ENCODE measurements at regions not wholly inside any gene's neighbourhood (a gene's known extent, or its start where the extent isn't known, plus 50 kb on each side); places are given as distances from the start of the nearest gene placed in this dataset.
"Not testable (repeated sequence)": the region's sequence is repeated elsewhere in the genome, so short reads cannot be mapped to it uniquely, and the experiment has no call there.

DNA sequence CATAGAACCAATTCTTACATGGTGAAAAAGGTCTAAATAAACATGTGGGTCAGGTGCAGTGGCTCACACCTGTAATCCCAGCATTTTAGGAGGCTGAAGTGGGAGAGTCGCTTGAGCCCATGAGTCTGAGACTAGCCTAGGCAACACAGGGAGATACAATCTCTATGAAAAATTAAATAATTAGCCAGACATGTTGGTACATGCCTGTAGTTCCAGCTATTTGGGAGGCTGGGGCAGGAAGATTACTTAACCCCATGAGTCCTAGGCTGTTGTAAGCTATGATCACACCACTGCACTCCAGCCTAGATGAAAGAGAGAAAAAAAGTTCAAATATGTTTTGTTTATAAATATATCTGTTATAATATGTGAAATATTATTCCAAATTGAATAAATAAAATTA, 643.6 kb downstream of the IPMK start:
- Histone ChIP-seq H3K4me3 (ENCODE audit: low read length) (no peak overlapping the region), H3K27me3 (ENCODE audit: control insufficient read depth, insufficient read depth, low read length) (no peaks in the 10 kb centered on the region), H3K4me1 (ENCODE audit: control insufficient read depth, insufficient read depth, low read length) (no peaks in the 10 kb centered on the region), H3K36me3 (ENCODE audit: control insufficient read depth, insufficient read depth, low read length) (no peaks in the 10 kb centered on the region), H3K27ac (ENCODE audit: low read length) (no peak overlapping the region), H3K9me3 (replicated peaks; ENCODE audit: control insufficient read depth, low read depth, low read length) (no peaks in the 10 kb centered on the region)
- no peak for DNase-seq
- no CpG with 5 or more reads among the region's 1 CpG for WGBS (ENCODE audit: insufficient coverage)

DNA sequence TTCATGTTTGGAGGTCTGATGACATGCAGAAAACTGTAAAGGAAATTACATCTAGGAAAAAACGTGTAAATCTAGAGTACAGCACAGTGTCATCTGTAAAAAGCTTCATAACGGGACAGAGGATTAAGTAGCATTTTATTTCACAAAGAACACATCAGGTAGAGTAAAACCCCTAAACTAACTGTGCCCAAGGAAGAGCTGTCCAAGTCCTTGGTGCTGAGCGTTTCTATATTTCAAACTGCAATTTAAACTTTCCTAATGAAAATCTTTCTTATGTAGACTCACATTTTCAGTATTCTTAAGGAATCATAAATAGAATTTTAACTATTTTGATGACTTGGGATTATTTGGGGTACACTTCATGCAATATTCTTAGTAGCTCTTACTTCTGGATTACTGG, 646.2 kb downstream of the IPMK start:
- Histone ChIP-seq H3K4me3 (ENCODE audit: low read length) (no peak overlapping the region), H3K9me3 (replicated peaks; ENCODE audit: control insufficient read depth, low read depth, low read length) (no peaks in the 10 kb centered on the region), H3K27ac (ENCODE audit: low read length) (no peak overlapping the region), H3K4me1 (ENCODE audit: control insufficient read depth, insufficient read depth, low read length) (no peaks in the 10 kb centered on the region), H3K36me3 (ENCODE audit: control insufficient read depth, insufficient read depth, low read length) (no peaks in the 10 kb centered on the region), H3K27me3 (ENCODE audit: control insufficient read depth, insufficient read depth, low read length) (no peaks in the 10 kb centered on the region)
- WGBS (ENCODE audit: insufficient coverage), result no CpG with 5 or more reads among the region's 3 CpGs
- DNase-seq, result no peak

DNA sequence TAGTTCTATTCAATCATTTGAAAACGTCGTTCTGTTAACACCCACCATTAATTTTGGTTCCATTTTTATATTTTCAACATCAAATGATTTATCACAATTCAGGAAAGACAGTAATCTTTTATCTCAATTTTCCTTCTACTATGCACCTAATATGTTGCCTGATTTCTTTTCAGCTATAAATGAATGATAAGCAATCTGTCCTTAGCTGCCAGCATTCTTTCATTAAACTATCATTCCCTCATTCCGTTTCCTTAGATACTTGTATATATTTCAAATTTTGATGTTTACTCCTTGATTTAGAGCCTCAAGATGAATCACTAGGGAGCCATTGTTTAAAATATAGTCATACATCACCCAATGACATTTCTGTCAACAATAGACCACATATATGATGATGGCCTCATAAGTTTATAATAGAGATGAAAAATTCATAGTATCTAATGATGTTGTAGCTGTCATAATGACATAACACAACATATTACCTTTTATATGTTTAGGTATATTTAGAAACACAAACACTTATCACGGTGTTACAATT, 661.7 kb downstream of the IPMK start:
- Histone ChIP-seq H3K4me1 (ENCODE audit: control insufficient read depth, insufficient read depth, low read length) (no peaks in the 10 kb centered on the region), H3K4me3 (ENCODE audit: low read length) (no peak overlapping the region), H3K27ac (ENCODE audit: low read length) (no peak overlapping the region), H3K36me3 (ENCODE audit: control insufficient read depth, insufficient read depth, low read length) (no peaks in the 10 kb centered on the region), H3K9me3 (replicated peaks; ENCODE audit: control insufficient read depth, low read depth, low read length) (no peaks in the 10 kb centered on the region), H3K27me3 (ENCODE audit: control insufficient read depth, insufficient read depth, low read length) (no peaks in the 10 kb centered on the region)
- no peak for DNase-seq
- no CpG with 5 or more reads among the region's 4 CpGs for WGBS (ENCODE audit: insufficient coverage)

DNA sequence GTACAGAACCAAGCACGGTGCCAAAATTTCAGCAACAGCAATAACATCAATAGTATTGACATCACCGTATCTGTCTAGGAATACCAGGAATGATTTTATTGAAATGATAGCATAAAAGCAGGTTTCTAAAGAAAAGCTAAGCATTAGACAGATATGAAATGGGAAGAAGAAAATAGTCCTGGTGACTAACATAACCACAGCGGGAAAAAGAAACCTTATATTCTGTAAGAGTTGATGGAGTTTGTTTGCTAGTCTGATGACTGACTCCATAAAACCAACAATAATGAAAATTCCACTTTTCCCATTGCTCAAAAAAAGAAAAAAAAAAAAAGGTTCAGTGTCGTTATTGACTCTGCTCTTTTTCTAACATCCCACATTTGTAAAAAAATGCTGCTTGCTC, 668.3 kb downstream of the IPMK start:
- no peak overlapping the region for H3K27ac ChIP-seq (ENCODE audit: low read length)
- WGBS (ENCODE audit: insufficient coverage), result no CpG with 5 or more reads among the region's 4 CpGs
- H3K4me3 ChIP-seq (ENCODE audit: low read length), result no peak overlapping the region
- no peaks in the 10 kb centered on the region for H3K9me3 ChIP-seq (replicated peaks; ENCODE audit: control insufficient read depth, low read depth, low read length)
- no peaks in the 10 kb centered on the region for H3K36me3 ChIP-seq (ENCODE audit: control insufficient read depth, insufficient read depth, low read length)
- no peaks in the 10 kb centered on the region for H3K4me1 ChIP-seq (ENCODE audit: control insufficient read depth, insufficient read depth, low read length)
- no peaks in the 10 kb centered on the region for H3K27me3 ChIP-seq (ENCODE audit: control insufficient read depth, insufficient read depth, low read length)
- DNase-seq, result no peak

DNA sequence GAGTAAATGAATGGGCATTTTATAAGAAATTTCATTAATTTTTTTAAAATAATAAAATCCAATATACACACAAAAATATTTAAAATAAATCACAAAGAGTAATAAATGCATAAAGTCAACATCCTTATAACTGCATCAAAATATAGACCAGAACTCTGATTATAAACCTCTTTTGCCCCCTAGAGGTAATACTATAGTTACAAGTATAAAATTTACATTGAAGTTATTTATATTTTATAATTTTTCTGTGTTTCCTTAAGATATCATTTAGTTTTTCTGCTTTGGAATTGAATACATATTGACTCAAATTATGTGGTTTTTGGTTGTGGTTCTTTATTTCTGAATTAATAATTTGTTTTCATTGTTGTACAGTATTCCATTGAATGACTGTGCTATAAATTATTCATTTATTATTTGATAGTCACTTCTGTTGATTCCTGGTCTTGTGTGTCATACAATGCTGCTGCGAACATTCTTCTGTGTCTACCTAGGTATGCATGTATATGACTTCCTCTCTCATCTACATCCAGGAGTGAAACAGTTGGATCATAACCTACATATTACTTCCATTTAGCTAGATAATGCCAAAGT, 673.6 kb downstream of the IPMK start:
- no peak overlapping the region for H3K27ac ChIP-seq (ENCODE audit: low read length)
- no CpG with 5 or more reads among the region's 1 CpG for whole genome bisulfite sequencing (ENCODE audit: insufficient coverage)
- no peaks in the 10 kb centered on the region for H3K4me1 ChIP-seq (ENCODE audit: control insufficient read depth, insufficient read depth, low read length)
- no peak for DNase-seq
- H3K4me3 ChIP-seq (ENCODE audit: low read length), result no peak overlapping the region
- peaks cover 2% of the 10 kb centered on the region for H3K9me3 ChIP-seq (replicated peaks; ENCODE audit: control insufficient read depth, low read depth, low read length)
- no peaks in the 10 kb centered on the region for H3K27me3 ChIP-seq (ENCODE audit: control insufficient read depth, insufficient read depth, low read length)
- H3K36me3 ChIP-seq (ENCODE audit: control insufficient read depth, insufficient read depth, low read length), result no peaks in the 10 kb centered on the region

DNA sequence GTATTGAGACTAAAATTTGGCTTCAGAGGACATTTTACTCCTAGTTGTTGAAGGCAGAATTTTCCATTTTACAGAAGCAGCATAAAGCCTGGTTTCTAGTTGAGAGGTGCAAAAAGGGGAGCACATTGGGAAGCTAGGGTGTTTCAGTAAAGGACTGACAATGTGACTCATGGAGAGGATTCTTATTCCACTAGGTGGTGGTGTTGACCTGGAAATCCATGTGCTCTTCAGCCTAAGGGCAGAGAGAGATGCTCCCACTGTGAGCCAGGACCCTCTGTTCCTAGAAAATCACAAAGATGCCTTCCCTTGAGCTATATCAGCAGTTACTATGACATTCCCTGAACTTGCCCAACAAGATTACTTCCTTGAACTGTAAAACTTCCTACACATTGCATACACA, 687.8 kb downstream of the IPMK start:
- H3K27ac ChIP-seq (ENCODE audit: low read length), result no peak overlapping the region
- DNase-seq, result no peak
- no peaks in the 10 kb centered on the region for H3K4me1 ChIP-seq (ENCODE audit: control insufficient read depth, insufficient read depth, low read length)
- no peak overlapping the region for H3K4me3 ChIP-seq (ENCODE audit: low read length)
- no peaks in the 10 kb centered on the region for H3K36me3 ChIP-seq (ENCODE audit: control insufficient read depth, insufficient read depth, low read length)
- H3K27me3 ChIP-seq (ENCODE audit: control insufficient read depth, insufficient read depth, low read length), result no peaks in the 10 kb centered on the region
- peaks cover 8% of the 10 kb centered on the region for H3K9me3 ChIP-seq (replicated peaks; ENCODE audit: control insufficient read depth, low read depth, low read length)

DNA sequence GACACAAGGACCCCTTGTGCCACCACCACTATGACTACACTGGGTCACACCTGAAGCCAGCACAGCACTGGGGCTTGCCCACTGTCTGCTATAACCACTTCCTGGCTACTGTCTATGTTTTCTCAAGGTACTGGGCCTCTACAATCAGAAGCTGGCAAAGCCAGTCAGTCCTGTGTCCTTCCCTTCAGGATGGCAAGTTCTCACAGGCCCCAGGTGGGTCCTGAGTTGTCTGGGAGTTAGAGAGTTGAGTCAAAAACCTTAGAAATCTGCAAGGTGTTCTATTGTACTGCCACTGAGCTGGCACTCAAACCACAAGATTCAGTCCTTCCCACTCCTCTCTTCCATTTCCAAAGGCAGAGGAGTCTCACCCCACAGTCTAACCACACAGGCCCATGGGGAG, 705.5 kb downstream of the IPMK start:
- Histone ChIP-seq H3K9me3 (replicated peaks; ENCODE audit: control insufficient read depth, low read depth, low read length) (peaks cover 8% of the 10 kb centered on the region), H3K4me1 (ENCODE audit: control insufficient read depth, insufficient read depth, low read length) (no peaks in the 10 kb centered on the region), H3K27me3 (ENCODE audit: control insufficient read depth, insufficient read depth, low read length) (no peaks in the 10 kb centered on the region), H3K27ac (ENCODE audit: low read length) (no peak overlapping the region), H3K4me3 (ENCODE audit: low read length) (no peak overlapping the region), H3K36me3 (ENCODE audit: control insufficient read depth, insufficient read depth, low read length) (no peaks in the 10 kb centered on the region)
- no peak for DNase-seq

DNA sequence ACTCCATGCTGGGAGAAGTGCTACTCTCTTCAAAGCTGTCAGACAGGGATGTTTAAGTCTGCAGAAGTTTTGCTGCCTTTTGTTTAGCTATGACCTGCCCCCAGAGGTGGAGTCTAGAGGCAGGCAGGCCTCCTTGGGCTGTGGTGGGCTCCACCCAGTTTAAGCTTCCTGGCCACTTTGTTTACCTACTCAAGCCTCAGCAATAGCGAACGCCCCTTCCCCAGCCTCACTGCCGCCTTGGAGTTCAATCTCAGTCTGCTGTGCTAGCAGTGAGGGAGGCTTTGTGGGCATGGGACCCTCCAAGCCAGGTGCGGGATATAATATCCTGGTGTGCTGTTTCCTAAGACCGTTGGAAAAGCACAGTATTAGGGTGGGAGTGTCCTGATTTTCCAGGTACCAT, 715.9 kb downstream of the IPMK start:
- DNase-seq; H3K36me3 ChIP-seq (ENCODE audit: control insufficient read depth, insufficient read depth, low read length); H3K4me1 ChIP-seq (ENCODE audit: control insufficient read depth, insufficient read depth, low read length); H3K4me3 ChIP-seq (ENCODE audit: low read length); H3K9me3 ChIP-seq (replicated peaks; ENCODE audit: control insufficient read depth, low read depth, low read length); H3K27ac ChIP-seq (ENCODE audit: low read length); H3K27me3 ChIP-seq (ENCODE audit: control insufficient read depth, insufficient read depth, low read length): not testable (repeated sequence)
- 94% methylated on average over 2 of the region's 5 CpGs for WGBS (ENCODE audit: insufficient coverage)

DNA sequence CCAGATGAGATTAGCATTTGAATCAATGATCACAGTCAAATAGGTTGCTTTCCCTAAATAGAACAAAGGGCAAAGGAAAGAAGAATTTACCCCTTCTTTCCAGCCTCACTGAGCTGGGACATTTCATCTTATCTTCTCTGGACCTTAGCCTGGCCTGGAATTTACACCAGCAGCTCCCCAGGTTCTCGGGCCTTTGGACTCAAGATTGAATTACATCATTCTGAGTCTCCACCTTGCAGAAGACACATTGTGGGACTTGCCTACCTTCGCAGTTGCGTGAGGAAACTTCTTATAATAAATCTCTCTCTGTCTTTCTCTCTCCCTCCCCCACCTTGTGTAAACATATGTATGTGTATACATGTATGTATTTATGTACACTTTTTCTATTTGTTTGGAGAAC, 732.4 kb downstream of the IPMK start:
- Histone ChIP-seq H3K27ac (ENCODE audit: low read length) (no peak overlapping the region), H3K27me3 (ENCODE audit: control insufficient read depth, insufficient read depth, low read length) (no peaks in the 10 kb centered on the region), H3K9me3 (replicated peaks; ENCODE audit: control insufficient read depth, low read depth, low read length) (no peaks in the 10 kb centered on the region), H3K4me1 (ENCODE audit: control insufficient read depth, insufficient read depth, low read length) (no peaks in the 10 kb centered on the region), H3K4me3 (ENCODE audit: low read length) (no peak overlapping the region), H3K36me3 (ENCODE audit: control insufficient read depth, insufficient read depth, low read length) (no peaks in the 10 kb centered on the region)
- no peak for DNase-seq
- WGBS (ENCODE audit: insufficient coverage), result 60% methylated on average over 1 of the region's 3 CpGs

DNA sequence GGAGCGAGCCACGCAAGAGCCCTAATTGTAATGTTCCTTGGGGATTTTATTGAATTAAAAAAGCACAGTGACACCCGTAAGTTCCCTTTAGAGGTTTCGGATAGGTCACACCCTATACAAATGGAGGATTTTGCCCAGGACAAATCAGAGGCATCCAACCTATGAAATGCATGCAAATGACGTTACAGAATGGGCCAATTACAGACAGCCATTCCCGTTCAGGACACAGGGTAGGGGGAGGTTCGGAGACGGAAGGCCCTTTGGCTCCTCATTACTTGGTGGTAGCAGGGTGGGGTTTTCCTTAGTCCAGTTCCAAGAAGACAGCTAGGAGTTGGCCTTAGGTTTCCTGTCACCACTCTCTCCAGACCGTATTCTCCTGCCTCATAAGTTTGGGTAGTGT, 754.1 kb downstream of the IPMK start:
- no peak for DNase-seq
- no peak overlapping the region for H3K4me3 ChIP-seq (ENCODE audit: low read length)
- H3K9me3 ChIP-seq (replicated peaks; ENCODE audit: control insufficient read depth, low read depth, low read length), result peaks cover 3% of the 10 kb centered on the region
- H3K27ac ChIP-seq (ENCODE audit: low read length), result no peak overlapping the region
- WGBS (ENCODE audit: insufficient coverage), result 100% methylated on average over 3 of the region's 9 CpGs
- no peaks in the 10 kb centered on the region for H3K36me3 ChIP-seq (ENCODE audit: control insufficient read depth, insufficient read depth, low read length)
- no peaks in the 10 kb centered on the region for H3K4me1 ChIP-seq (ENCODE audit: control insufficient read depth, insufficient read depth, low read length)
- no peaks in the 10 kb centered on the region for H3K27me3 ChIP-seq (ENCODE audit: control insufficient read depth, insufficient read depth, low read length)

DNA sequence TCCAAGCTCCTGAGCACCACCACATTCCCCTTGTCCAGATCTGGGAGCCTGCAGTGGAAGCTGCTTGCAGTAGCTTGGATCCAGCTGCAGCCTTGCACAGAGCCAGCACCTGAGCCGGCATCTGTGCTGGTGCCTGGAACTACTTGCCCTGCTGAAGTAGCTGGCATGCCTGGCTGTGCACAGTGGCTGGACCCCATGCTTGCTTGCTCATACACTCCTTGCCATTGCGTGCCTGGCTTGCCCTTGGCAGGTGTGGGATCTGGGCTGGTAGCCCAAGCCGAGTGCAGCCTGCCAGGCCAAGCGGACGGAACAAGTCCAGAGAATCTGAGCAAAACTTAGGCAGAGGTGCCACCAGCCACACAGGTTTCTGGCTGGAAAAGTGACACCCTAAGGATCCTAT, 759.9 kb downstream of the IPMK start:
- WGBS (ENCODE audit: insufficient coverage), result 69% methylated on average over 5 of the region's 5 CpGs
- peaks cover 10% of the 10 kb centered on the region for H3K9me3 ChIP-seq (replicated peaks; ENCODE audit: control insufficient read depth, low read depth, low read length)
- no peaks in the 10 kb centered on the region for H3K4me1 ChIP-seq (ENCODE audit: control insufficient read depth, insufficient read depth, low read length)
- H3K4me3 ChIP-seq (ENCODE audit: low read length), result no peak overlapping the region
- no peaks in the 10 kb centered on the region for H3K36me3 ChIP-seq (ENCODE audit: control insufficient read depth, insufficient read depth, low read length)
- H3K27ac ChIP-seq (ENCODE audit: low read length), result no peak overlapping the region
- no peaks in the 10 kb centered on the region for H3K27me3 ChIP-seq (ENCODE audit: control insufficient read depth, insufficient read depth, low read length)
- no peak for DNase-seq

All from muscle of leg (tissue), 3 donors.